ENCODE measurements at regions not wholly inside any gene's neighbourhood (a gene's known extent, or its start where the extent isn't known, plus 50 kb on each side); places are given as distances from the start of the nearest gene placed in this dataset.

DNA sequence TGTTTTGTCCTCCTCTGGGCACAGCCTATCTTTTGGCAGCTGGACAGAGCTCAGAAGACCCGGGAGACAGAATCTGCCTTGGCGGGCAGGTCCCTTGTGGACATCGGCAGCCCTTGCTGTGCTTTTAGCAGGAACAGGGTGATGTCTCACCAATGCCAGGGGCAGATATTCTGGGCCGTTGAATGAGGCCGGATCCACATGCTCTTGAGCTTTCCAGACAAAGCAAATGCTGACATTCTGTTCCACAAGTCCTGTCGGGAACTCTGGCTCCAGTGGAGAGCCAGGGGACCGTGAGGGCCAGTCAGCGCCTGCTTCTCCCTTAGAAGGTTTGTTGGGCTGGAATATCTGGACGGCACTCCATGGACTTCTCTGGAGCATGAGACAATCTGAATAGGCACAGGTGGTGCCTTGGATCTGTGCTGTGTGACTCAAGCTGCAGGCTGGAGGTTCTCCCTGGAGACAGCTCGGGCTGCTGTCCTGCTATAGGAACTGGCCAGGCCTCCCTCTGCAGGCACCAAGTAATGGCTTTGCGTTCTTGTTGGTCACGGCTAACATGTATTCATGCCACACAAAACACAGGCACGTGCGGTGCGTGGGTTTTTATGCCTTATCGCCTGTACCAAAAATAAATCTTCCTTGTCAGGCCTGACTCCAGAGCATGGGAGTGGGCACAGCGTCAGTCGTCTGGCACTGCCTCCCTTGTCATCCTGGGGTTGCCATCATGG is 80.3 kb downstream of the GADD45G start:
- TF ChIP-seq, protein P1, sequence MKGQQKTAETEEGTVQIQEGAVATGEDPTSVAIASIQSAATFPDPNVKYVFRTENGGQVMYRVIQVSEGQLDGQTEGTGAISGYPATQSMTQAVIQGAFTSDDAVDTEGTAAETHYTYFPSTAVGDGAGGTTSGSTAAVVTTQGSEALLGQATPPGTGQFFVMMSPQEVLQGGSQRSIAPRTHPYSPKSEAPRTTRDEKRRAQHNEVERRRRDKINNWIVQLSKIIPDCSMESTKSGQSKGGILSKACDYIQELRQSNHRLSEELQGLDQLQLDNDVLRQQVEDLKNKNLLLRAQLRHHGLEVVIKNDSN (IDR thresholded peaks at IDR 0.05; ENCODE audit: borderline replicate concordance, extremely low read length, insufficient read depth, low read depth, low read length) = no peak
- no peak for TF ChIP-seq BRCA1 (IDR thresholded peaks at IDR 0.05; ENCODE audit: low read depth, low read length)
- no peak for TF ChIP-seq POLR2A (IDR thresholded peaks at IDR 0.05; ENCODE audit: low read depth, low read length)
- no peak for TF ChIP-seq ZNF274 (IDR thresholded peaks at IDR 0.05; ENCODE audit: insufficient read depth, insufficient read length)
- no peak for TF ChIP-seq CBFB (IDR thresholded peaks at IDR 0.05; ENCODE audit: low read depth)
- no peak for TF ChIP-seq JUND (IDR thresholded peaks at IDR 0.05; ENCODE audit: low read depth, low read length)
- TF ChIP-seq, protein P2, sequence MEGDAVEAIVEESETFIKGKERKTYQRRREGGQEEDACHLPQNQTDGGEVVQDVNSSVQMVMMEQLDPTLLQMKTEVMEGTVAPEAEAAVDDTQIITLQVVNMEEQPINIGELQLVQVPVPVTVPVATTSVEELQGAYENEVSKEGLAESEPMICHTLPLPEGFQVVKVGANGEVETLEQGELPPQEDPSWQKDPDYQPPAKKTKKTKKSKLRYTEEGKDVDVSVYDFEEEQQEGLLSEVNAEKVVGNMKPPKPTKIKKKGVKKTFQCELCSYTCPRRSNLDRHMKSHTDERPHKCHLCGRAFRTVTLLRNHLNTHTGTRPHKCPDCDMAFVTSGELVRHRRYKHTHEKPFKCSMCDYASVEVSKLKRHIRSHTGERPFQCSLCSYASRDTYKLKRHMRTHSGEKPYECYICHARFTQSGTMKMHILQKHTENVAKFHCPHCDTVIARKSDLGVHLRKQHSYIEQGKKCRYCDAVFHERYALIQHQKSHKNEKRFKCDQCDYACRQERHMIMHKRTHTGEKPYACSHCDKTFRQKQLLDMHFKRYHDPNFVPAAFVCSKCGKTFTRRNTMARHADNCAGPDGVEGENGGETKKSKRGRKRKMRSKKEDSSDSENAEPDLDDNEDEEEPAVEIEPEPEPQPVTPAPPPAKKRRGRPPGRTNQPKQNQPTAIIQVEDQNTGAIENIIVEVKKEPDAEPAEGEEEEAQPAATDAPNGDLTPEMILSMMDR (IDR thresholded peaks at IDR 0.05 in 2 of 3, conservative IDR thresholded peaks at IDR 0.05 in 1 of 3; ENCODE audit: control insufficient read depth in 2 of 3, extremely low read depth in 1 of 3, insufficient read depth in 1 of 3, low read depth in 3 of 3, low read length in 3 of 3) = no peak
- TF ChIP-seq HCFC1 (IDR thresholded peaks at IDR 0.05; ENCODE audit: low read length) = no peak
